HG03060 (cell line): ENCODE measurements at regions not wholly inside any gene's neighbourhood (a gene's known extent, or its start where the extent isn't known, plus 50 kb on each side); places are given as distances from the start of the nearest gene placed in this dataset.
"Not testable (repeated sequence)": the region's sequence is repeated elsewhere in the genome, so short reads cannot be mapped to it uniquely, and the experiment has no call there.

Source experiments
- ATAC-seq: cut with Tn5 transposase; IDR thresholded peaks from one replicate; pipeline ENCODE4 v1.9.1; 2021; ENCODE audit warnings: low read depth, moderate number of reproducible peaks; ENCODE audit not compliant: unreplicated experiment

GRCh38 chr4:12416755-12417154 is 988.1 kb upstream of the HS3ST1 start:
- ATAC-seq: no peak

GRCh38 chr4:12414181-12414812 is 985.6 kb upstream of the HS3ST1 start:
- no peak for ATAC-seq

- no peak for ATAC-seq
Observed at GRCh38 chr4:12411072-12411471, 982.4 kb upstream of the HS3ST1 start.

- ATAC-seq: no peak
Observed at GRCh38 chr4:12409507-12410190, 981.0 kb upstream of the HS3ST1 start.

- no peak for ATAC-seq
Observed at GRCh38 chr4:12408364-12408763, 979.7 kb upstream of the HS3ST1 start.

- no peak for ATAC-seq
Observed at GRCh38 chr4:12403175-12403574, 974.5 kb upstream of the HS3ST1 start.

GRCh38 chr4:12399781-12400180 is 971.1 kb upstream of the HS3ST1 start:
- no peak for ATAC-seq

GRCh38 chr4:12393631-12394262 is 965.1 kb upstream of the HS3ST1 start:
- ATAC-seq: no peak

GRCh38 chr4:12389604-12390003 is 960.9 kb upstream of the HS3ST1 start:
- ATAC-seq: no peak

GRCh38 chr4:12382567-12382966 is 953.9 kb upstream of the HS3ST1 start:
- no peak for ATAC-seq

- no peak for ATAC-seq
Observed at GRCh38 chr4:12379191-12379590, 950.5 kb upstream of the HS3ST1 start.

GRCh38 chr4:12375805-12376204 is 947.1 kb upstream of the HS3ST1 start:
- no peak for ATAC-seq

GRCh38 chr4:12365869-12366268 is 937.2 kb upstream of the HS3ST1 start:
- not testable (repeated sequence) for ATAC-seq

- no peak for ATAC-seq
Observed at GRCh38 chr4:12360391-12360790, 931.7 kb upstream of the HS3ST1 start.

- no peak for ATAC-seq
Observed at GRCh38 chr4:12359420-12359819, 930.7 kb upstream of the HS3ST1 start.

- ATAC-seq: not testable (repeated sequence)
Observed at GRCh38 chr4:12333083-12333482, 904.4 kb upstream of the HS3ST1 start.

- ATAC-seq: no peak
Observed at GRCh38 chr4:12324965-12325364, 896.3 kb upstream of the HS3ST1 start.

GRCh38 chr4:12319765-12320164 is 891.1 kb upstream of the HS3ST1 start:
- no peak for ATAC-seq

- ATAC-seq: no peak
Observed at GRCh38 chr4:12304905-12305304, 876.2 kb upstream of the HS3ST1 start.

- ATAC-seq: no peak
Observed at GRCh38 chr4:12296366-12296765, 867.7 kb upstream of the HS3ST1 start.

GRCh38 chr4:12293906-12294525 is 865.3 kb upstream of the HS3ST1 start:
- no peak for ATAC-seq
